ENCODE measurements at regions not wholly inside any gene's neighbourhood (a gene's known extent, or its start where the extent isn't known, plus 50 kb on each side); places are given as distances from the start of the nearest gene placed in this dataset.

GRCh38 chr13:73591861-73592260 lies 533.1 kb downstream of the KLF5 start:
- DNase-seq (ENCODE audit: low spot score): no peak
- in situ Hi-C loops (cut with MboI; ENCODE audit: low sequenced_read_pairs, unreplicated experiment): no loop called here
- no peak for TF ChIP-seq CTCF (IDR thresholded peaks at IDR 0.05; ENCODE audit: borderline replicate concordance, control extremely low read depth, extremely low read depth, insufficient read depth, missing control alignments)

- no peak for DNase-seq (ENCODE audit: low spot score)
- no peak for TF ChIP-seq CTCF (IDR thresholded peaks at IDR 0.05; ENCODE audit: borderline replicate concordance, control extremely low read depth, extremely low read depth, insufficient read depth, missing control alignments)
- in situ Hi-C loops (cut with MboI; ENCODE audit: low sequenced_read_pairs, unreplicated experiment): no loop called here
Observed at GRCh38 chr13:73590795-73591194, 532.0 kb downstream of the KLF5 start.

GRCh38 chr13:73585236-73585635 lies 526.4 kb downstream of the KLF5 start:
- in situ Hi-C loops (cut with MboI; ENCODE audit: low sequenced_read_pairs, unreplicated experiment): no loop called here
- no peak for DNase-seq (ENCODE audit: low spot score)
- TF ChIP-seq CTCF (IDR thresholded peaks at IDR 0.05; ENCODE audit: borderline replicate concordance, control extremely low read depth, extremely low read depth, insufficient read depth, missing control alignments): no peak

- DNase-seq (ENCODE audit: low spot score): no peak
- no peak for TF ChIP-seq CTCF (IDR thresholded peaks at IDR 0.05; ENCODE audit: borderline replicate concordance, control extremely low read depth, extremely low read depth, insufficient read depth, missing control alignments)
- in situ Hi-C loops (cut with MboI; ENCODE audit: low sequenced_read_pairs, unreplicated experiment): no loop called here
Observed at GRCh38 chr13:73583331-73583730, 524.5 kb downstream of the KLF5 start.

- DNase-seq (ENCODE audit: low spot score): no peak
- TF ChIP-seq CTCF (IDR thresholded peaks at IDR 0.05; ENCODE audit: borderline replicate concordance, control extremely low read depth, extremely low read depth, insufficient read depth, missing control alignments): no peak
- in situ Hi-C loops (cut with MboI; ENCODE audit: low sequenced_read_pairs, unreplicated experiment): no loop called here
Observed at GRCh38 chr13:73580513-73581267, 521.9 kb downstream of the KLF5 start.

- in situ Hi-C loops (cut with MboI; ENCODE audit: low sequenced_read_pairs, unreplicated experiment): no loop called here
Observed at GRCh38 chr13:73579574-73580274, 520.9 kb downstream of the KLF5 start.

More at GRCh38 chr13:73579574-73580274, 520.9 kb downstream of the KLF5 start:
- TF ChIP-seq CTCF (IDR thresholded peaks at IDR 0.05; ENCODE audit: borderline replicate concordance, control extremely low read depth, extremely low read depth, insufficient read depth, missing control alignments): no peak
- no peak for DNase-seq (ENCODE audit: low spot score)
